Activated T-helper 1 cell treated with anti-CD3 and anti-CD28 coated beads, Interleukin-12 subunit alpha, Interleukin-12 subunit beta, Interleukin-2, Interleukin-4 antibody, amounts not matched to agents 30 ng/mL and 10 ng/mL and 1 ng/mL, durations not matched to agents 14 hours and 24 hours and 36 hours (primary cell): ENCODE measurements at regions not wholly inside any gene's neighbourhood (a gene's known extent, or its start where the extent isn't known, plus 50 kb on each side); places are given as distances from the start of the nearest gene placed in this dataset.

Experiments
- DNase-seq: peaks from one replicate; pipeline ENCODE4 v3.0.0; 2021; ENCODE audit warnings: low spot score
- H3K27ac Mint-ChIP-seq: one replicate; pipeline ENCODE4 v1.8.0; 2021; ENCODE audit warnings: mild to moderate bottlenecking, mixed read lengths
- H3K27me3 Mint-ChIP-seq: one replicate; pipeline ENCODE4 v1.8.0; 2022; ENCODE audit warnings: mild to moderate bottlenecking, moderate library complexity, mixed read lengths; ENCODE audit not compliant: insufficient read depth
- H3K36me3 Mint-ChIP-seq: one replicate; pipeline ENCODE4 v1.8.0; 2021; ENCODE audit warnings: low read depth, mixed read lengths
- H3K4me1 Mint-ChIP-seq: one replicate; pipeline ENCODE4 v1.8.0; 2021; ENCODE audit warnings: low read depth, mixed read lengths
- H3K4me3 Mint-ChIP-seq: one replicate; pipeline ENCODE4 v1.8.0; 2021; ENCODE audit warnings: mild to moderate bottlenecking, moderate library complexity, mixed read lengths
- H3K9me3 Mint-ChIP-seq: one replicate; pipeline ENCODE4 v1.8.0; 2021; ENCODE audit warnings: mixed read lengths
- intact Hi-C: fragments of 100-400 bp; cut with micrococcal nuclease; formaldehyde crosslinking; loops from one replicate; pipeline ENCODE4 v1.15.1; 2024

- H3K27me3 Mint-ChIP-seq, result no peaks in the 10 kb centered on the region
- no peak overlapping the region for H3K27ac Mint-ChIP-seq
- H3K36me3 Mint-ChIP-seq, result no peaks in the 10 kb centered on the region
- H3K9me3 Mint-ChIP-seq, result peaks cover 4% of the 10 kb centered on the region
- no peaks in the 10 kb centered on the region for H3K4me1 Mint-ChIP-seq
- H3K4me3 Mint-ChIP-seq, result no peak overlapping the region
- no peak for DNase-seq
- intact Hi-C loops, result no loop called here
These were observed 58.7 kb upstream of the SH3RF3 start for GRCh38 chr2:109070290-109070689.

- peaks cover 4% of the 10 kb centered on the region for H3K9me3 Mint-ChIP-seq
- H3K27ac Mint-ChIP-seq, result no peak overlapping the region
- H3K4me1 Mint-ChIP-seq, result no peaks in the 10 kb centered on the region
- no peak for DNase-seq
- no peak overlapping the region for H3K4me3 Mint-ChIP-seq
- H3K27me3 Mint-ChIP-seq, result no peaks in the 10 kb centered on the region
- intact Hi-C loops, result no loop called here
- H3K36me3 Mint-ChIP-seq, result no peaks in the 10 kb centered on the region
These were observed 59.4 kb upstream of the SH3RF3 start for GRCh38 chr2:109069331-109070194.

GRCh38 chr2:109068811-109069210 lies 60.2 kb upstream of the SH3RF3 start:
- DNase-seq, result no peak
- Mint-ChIP-seq H3K4me1 (no peaks in the 10 kb centered on the region), H3K27me3 (no peaks in the 10 kb centered on the region), H3K9me3 (peaks cover 4% of the 10 kb centered on the region), H3K36me3 (no peaks in the 10 kb centered on the region), H3K4me3 (no peak overlapping the region), H3K27ac (no peak overlapping the region)
- intact Hi-C loops, result no loop called here

GRCh38 chr2:109067631-109068125 lies 61.3 kb upstream of the SH3RF3 start:
- no peak for DNase-seq
- Mint-ChIP-seq H3K27me3 (no peaks in the 10 kb centered on the region), H3K27ac (no peak overlapping the region), H3K4me1 (no peaks in the 10 kb centered on the region), H3K4me3 (no peak overlapping the region), H3K36me3 (no peaks in the 10 kb centered on the region), H3K9me3 (no peaks in the 10 kb centered on the region)
- intact Hi-C loops, result no loop called here

- Mint-ChIP-seq H3K27ac (no peak overlapping the region), H3K4me3 (no peak overlapping the region), H3K36me3 (no peaks in the 10 kb centered on the region), H3K27me3 (no peaks in the 10 kb centered on the region), H3K9me3 (no peaks in the 10 kb centered on the region), H3K4me1 (no peaks in the 10 kb centered on the region)
- intact Hi-C loops, result no loop called here
- DNase-seq, result no peak
These were observed 61.9 kb upstream of the SH3RF3 start for GRCh38 chr2:109066917-109067597.

- intact Hi-C loops, result no loop called here
- Mint-ChIP-seq H3K27me3 (no peaks in the 10 kb centered on the region), H3K36me3 (no peaks in the 10 kb centered on the region), H3K4me3 (no peak overlapping the region), H3K27ac (no peak overlapping the region), H3K9me3 (no peaks in the 10 kb centered on the region), H3K4me1 (no peaks in the 10 kb centered on the region)
- DNase-seq, result no peak
These were observed 62.5 kb upstream of the SH3RF3 start for GRCh38 chr2:109066501-109066900.

- Mint-ChIP-seq H3K27me3 (no peaks in the 10 kb centered on the region), H3K4me3 (no peak overlapping the region), H3K27ac (no peak overlapping the region), H3K4me1 (no peaks in the 10 kb centered on the region), H3K9me3 (no peaks in the 10 kb centered on the region), H3K36me3 (no peaks in the 10 kb centered on the region)
- no peak for DNase-seq
- intact Hi-C loops, result no loop called here
These were observed 63.6 kb upstream of the SH3RF3 start for GRCh38 chr2:109065391-109065734.

- no peaks in the 10 kb centered on the region for H3K36me3 Mint-ChIP-seq
- H3K27ac Mint-ChIP-seq, result no peak overlapping the region
- H3K4me1 Mint-ChIP-seq, result no peaks in the 10 kb centered on the region
These were observed 64.2 kb upstream of the SH3RF3 start for GRCh38 chr2:109064660-109065390.

GRCh38 chr2:109062859-109063700 lies 65.9 kb upstream of the SH3RF3 start:
- intact Hi-C loops, result no loop called here
- Mint-ChIP-seq H3K4me3 (no peak overlapping the region), H3K36me3 (no peaks in the 10 kb centered on the region), H3K9me3 (no peaks in the 10 kb centered on the region), H3K27ac (no peak overlapping the region), H3K27me3 (no peaks in the 10 kb centered on the region), H3K4me1 (no peaks in the 10 kb centered on the region)
- DNase-seq, result no peak

More at GRCh38 chr2:109064660-109065390, 64.2 kb upstream of the SH3RF3 start:
- H3K4me3 Mint-ChIP-seq, result no peak overlapping the region
- intact Hi-C loops, result no loop called here
- no peaks in the 10 kb centered on the region for H3K27me3 Mint-ChIP-seq
- no peak for DNase-seq
- H3K9me3 Mint-ChIP-seq, result no peaks in the 10 kb centered on the region

- Mint-ChIP-seq H3K4me3 (no peak overlapping the region), H3K4me1 (no peaks in the 10 kb centered on the region), H3K27me3 (no peaks in the 10 kb centered on the region), H3K36me3 (no peaks in the 10 kb centered on the region), H3K9me3 (no peaks in the 10 kb centered on the region), H3K27ac (no peak overlapping the region)
- DNase-seq, result no peak
- intact Hi-C loops, result no loop called here
These were observed 66.7 kb upstream of the SH3RF3 start for GRCh38 chr2:109062145-109062858.

GRCh38 chr2:109061736-109062135 lies 67.3 kb upstream of the SH3RF3 start:
- no peaks in the 10 kb centered on the region for H3K9me3 Mint-ChIP-seq
- DNase-seq, result no peak
- H3K27me3 Mint-ChIP-seq, result no peaks in the 10 kb centered on the region
- H3K27ac Mint-ChIP-seq, result no peak overlapping the region
- no peaks in the 10 kb centered on the region for H3K4me1 Mint-ChIP-seq
- intact Hi-C loops, result no loop called here
- no peaks in the 10 kb centered on the region for H3K36me3 Mint-ChIP-seq
- no peak overlapping the region for H3K4me3 Mint-ChIP-seq

GRCh38 chr2:109060496-109060895 lies 68.5 kb upstream of the SH3RF3 start:
- Mint-ChIP-seq H3K36me3 (no peaks in the 10 kb centered on the region), H3K4me1 (no peaks in the 10 kb centered on the region), H3K4me3 (no peak overlapping the region), H3K27me3 (peaks cover 3% of the 10 kb centered on the region), H3K9me3 (no peaks in the 10 kb centered on the region), H3K27ac (no peak overlapping the region)
- DNase-seq, result no peak
- intact Hi-C loops, result no loop called here
